ENCODE measurements at regions not wholly inside any gene's neighbourhood (a gene's known extent, or its start where the extent isn't known, plus 50 kb on each side); places are given as distances from the start of the nearest gene placed in this dataset.
A peak's percentile ranks its signal among the peaks of the same experiment; 100 is the strongest.
"Not testable (repeated sequence)": the region's sequence is repeated elsewhere in the genome, so short reads cannot be mapped to it uniquely, and the experiment has no call there.

DNA sequence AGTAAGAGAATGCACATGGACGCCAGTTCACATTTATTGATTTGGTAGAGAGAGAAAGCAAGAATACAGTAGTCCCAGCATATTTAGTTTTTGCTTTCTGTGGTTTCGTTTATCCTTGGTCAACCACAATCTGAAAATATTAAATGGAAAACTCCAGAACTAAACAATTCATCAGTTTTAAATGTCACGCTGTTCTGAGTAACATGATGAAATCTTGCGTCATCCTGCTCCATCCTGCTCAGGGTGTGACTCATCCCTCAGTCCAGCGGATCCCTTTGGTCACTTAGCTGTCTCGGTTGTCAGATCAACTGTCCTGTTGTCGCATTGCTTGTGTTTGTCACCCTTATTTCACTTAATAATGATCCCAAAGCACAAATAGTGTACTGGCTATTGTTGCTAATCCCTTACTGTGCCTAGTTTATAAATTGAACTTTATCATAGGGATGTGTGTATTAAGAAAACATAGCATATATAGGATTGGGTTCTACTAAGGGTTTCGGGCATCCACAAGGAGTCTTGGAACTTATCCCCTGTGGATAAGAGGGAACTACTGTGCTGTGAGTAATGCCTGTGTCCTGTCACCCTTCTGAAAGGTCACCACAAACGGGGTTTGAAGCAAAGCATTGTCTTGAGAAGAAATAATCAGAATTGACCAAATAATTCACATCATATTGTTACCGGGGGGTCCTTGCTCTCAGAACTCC, 73.6 kb downstream of the OTUD1 start:
- H3K4me1 ChIP-seq, result no peaks in the 10 kb centered on the region
- no peak for DNase-seq (ENCODE audit: low spot score in 2 of 2)
- no peak overlapping the region for H3K27ac ChIP-seq
- no peaks in the 10 kb centered on the region for H3K9me3 ChIP-seq
- TF ChIP-seq POLR2A (IDR thresholded peaks at IDR 0.05) (no peak), POLR2AphosphoS5 (IDR thresholded peaks at IDR 0.05) (peak in 1 of 3 donors; percentile 30)
- no peak overlapping the region for H3K4me3 ChIP-seq
- intact Hi-C loops (cut with DNase I; ENCODE audit: low total_unique reads), result no loop called here
- H3K36me3 ChIP-seq, result no peaks in the 10 kb centered on the region
- no peaks in the 10 kb centered on the region for H3K27me3 ChIP-seq

GRCh38 chr10:23513621-23514020, 74.7 kb downstream of the OTUD1 start:
- H3K9me3 ChIP-seq; DNase-seq (ENCODE audit: low spot score in 2 of 2); H3K4me1 ChIP-seq; H3K4me3 ChIP-seq; H3K36me3 ChIP-seq; intact Hi-C loops (cut with DNase I; ENCODE audit: low total_unique reads); H3K27ac ChIP-seq; H3K27me3 ChIP-seq: not testable (repeated sequence)

- TF ChIP-seq POLR2AphosphoS5 (IDR thresholded peaks at IDR 0.05) (no peak), POLR2A (IDR thresholded peaks at IDR 0.05) (no peak)
- TF ChIP-seq, protein P1, sequence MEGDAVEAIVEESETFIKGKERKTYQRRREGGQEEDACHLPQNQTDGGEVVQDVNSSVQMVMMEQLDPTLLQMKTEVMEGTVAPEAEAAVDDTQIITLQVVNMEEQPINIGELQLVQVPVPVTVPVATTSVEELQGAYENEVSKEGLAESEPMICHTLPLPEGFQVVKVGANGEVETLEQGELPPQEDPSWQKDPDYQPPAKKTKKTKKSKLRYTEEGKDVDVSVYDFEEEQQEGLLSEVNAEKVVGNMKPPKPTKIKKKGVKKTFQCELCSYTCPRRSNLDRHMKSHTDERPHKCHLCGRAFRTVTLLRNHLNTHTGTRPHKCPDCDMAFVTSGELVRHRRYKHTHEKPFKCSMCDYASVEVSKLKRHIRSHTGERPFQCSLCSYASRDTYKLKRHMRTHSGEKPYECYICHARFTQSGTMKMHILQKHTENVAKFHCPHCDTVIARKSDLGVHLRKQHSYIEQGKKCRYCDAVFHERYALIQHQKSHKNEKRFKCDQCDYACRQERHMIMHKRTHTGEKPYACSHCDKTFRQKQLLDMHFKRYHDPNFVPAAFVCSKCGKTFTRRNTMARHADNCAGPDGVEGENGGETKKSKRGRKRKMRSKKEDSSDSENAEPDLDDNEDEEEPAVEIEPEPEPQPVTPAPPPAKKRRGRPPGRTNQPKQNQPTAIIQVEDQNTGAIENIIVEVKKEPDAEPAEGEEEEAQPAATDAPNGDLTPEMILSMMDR (IDR thresholded peaks at IDR 0.05), result no peak
- no peaks in the 10 kb centered on the region for H3K36me3 ChIP-seq
- H3K4me3 ChIP-seq, result no peak overlapping the region
- no peaks in the 10 kb centered on the region for H3K9me3 ChIP-seq
- H3K4me1 ChIP-seq, result no peaks in the 10 kb centered on the region
- no peak overlapping the region for H3K27ac ChIP-seq
- no peaks in the 10 kb centered on the region for H3K27me3 ChIP-seq
- DNase-seq (ENCODE audit: low spot score in 2 of 2), result no peak
- intact Hi-C loops (cut with DNase I; ENCODE audit: low total_unique reads), result no loop called here
Measured at GRCh38 chr10:23514321-23514720, 75.4 kb downstream of the OTUD1 start.

GRCh38 chr10:23516530-23516929, 77.7 kb downstream of the OTUD1 start:
- no peak overlapping the region for H3K27ac ChIP-seq
- H3K4me1 ChIP-seq, result no peaks in the 10 kb centered on the region
- H3K36me3 ChIP-seq, result no peaks in the 10 kb centered on the region
- H3K27me3 ChIP-seq, result no peaks in the 10 kb centered on the region
- no peak overlapping the region for H3K4me3 ChIP-seq
- no peaks in the 10 kb centered on the region for H3K9me3 ChIP-seq
- intact Hi-C loops (cut with DNase I; ENCODE audit: low total_unique reads), result no loop called here
- no peak for TF ChIP-seq POLR2A (IDR thresholded peaks at IDR 0.05)
- TF ChIP-seq, protein P1 (IDR thresholded peaks at IDR 0.05), result peak in 2 of 3 donors; percentile 18 to 24
- TF ChIP-seq POLR2AphosphoS5 (IDR thresholded peaks at IDR 0.05), result no peak
- no peak for DNase-seq (ENCODE audit: low spot score in 2 of 2)

DNA sequence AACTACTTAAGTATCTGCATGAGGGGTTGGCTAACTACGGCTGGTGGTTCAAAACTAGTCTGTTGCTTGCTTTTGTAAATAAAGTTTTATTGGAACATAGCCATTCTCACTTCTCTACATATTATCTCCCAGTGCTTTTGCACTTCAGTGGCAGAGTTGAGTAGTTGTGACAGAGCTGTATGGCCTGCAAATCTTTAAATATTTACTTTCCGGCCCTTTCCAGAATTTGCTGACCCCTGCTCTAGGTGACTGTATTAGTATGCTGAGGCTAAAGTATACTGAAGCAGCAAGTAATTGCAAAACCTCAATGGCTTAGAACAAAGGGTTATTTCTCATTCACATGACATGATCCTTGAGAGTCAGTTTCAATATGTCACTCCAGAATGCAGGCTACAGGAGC, 78.3 kb downstream of the OTUD1 start:
- Histone ChIP-seq H3K9me3 (no peaks in the 10 kb centered on the region), H3K4me3 (no peak overlapping the region), H3K27me3 (no peaks in the 10 kb centered on the region), H3K4me1 (no peaks in the 10 kb centered on the region), H3K36me3 (no peaks in the 10 kb centered on the region), H3K27ac (no peak overlapping the region)
- TF ChIP-seq, protein P1 (IDR thresholded peaks at IDR 0.05), result no peak
- TF ChIP-seq POLR2AphosphoS5 (IDR thresholded peaks at IDR 0.05) (no peak), POLR2A (IDR thresholded peaks at IDR 0.05) (no peak)
- intact Hi-C loops (cut with DNase I; ENCODE audit: low total_unique reads), result no loop called here
- DNase-seq (ENCODE audit: low spot score in 2 of 2), result no peak

- intact Hi-C loops (cut with DNase I; ENCODE audit: low total_unique reads), result loop anchor here (10.0 kb wide), 1 partner anchor 207 kb away; no protein-coding TSS in a partner anchor
- Histone ChIP-seq H3K4me3 (no peak overlapping the region), H3K9me3 (no peaks in the 10 kb centered on the region), H3K27ac (no peak overlapping the region), H3K4me1 (no peaks in the 10 kb centered on the region), H3K27me3 (no peaks in the 10 kb centered on the region), H3K36me3 (no peaks in the 10 kb centered on the region)
- TF ChIP-seq POLR2AphosphoS5 (IDR thresholded peaks at IDR 0.05) (no peak), POLR2A (IDR thresholded peaks at IDR 0.05) (no peak)
- TF ChIP-seq, protein P1 (IDR thresholded peaks at IDR 0.05), result no peak
- DNase-seq (ENCODE audit: low spot score in 2 of 2), result no peak
Measured at GRCh38 chr10:23521735-23522134, 82.9 kb downstream of the OTUD1 start.
